Mucosa of stomach (tissue), 1 donor: ENCODE measurements at regions not wholly inside any gene's neighbourhood (a gene's known extent, or its start where the extent isn't known, plus 50 kb on each side); places are given as distances from the start of the nearest gene placed in this dataset.
"Not testable (repeated sequence)": the region's sequence is repeated elsewhere in the genome, so short reads cannot be mapped to it uniquely, and the experiment has no call there.

Source experiments
- H3K27me3 ChIP-seq: one replicate; pipeline ENCODE4 v1.7.0; 2013; ENCODE audit warnings: mild to moderate bottlenecking, low read length; ENCODE audit not compliant: control insufficient read depth, insufficient read depth
- H3K36me3 ChIP-seq: one replicate; pipeline ENCODE4 v1.7.0; 2013; ENCODE audit warnings: low read length; ENCODE audit not compliant: control insufficient read depth, insufficient read depth
- H3K4me1 ChIP-seq: one replicate; pipeline ENCODE4 v1.7.0; 2013; ENCODE audit warnings: mild to moderate bottlenecking, low read length; ENCODE audit not compliant: control insufficient read depth, insufficient read depth
- H3K4me3 ChIP-seq: one replicate; pipeline ENCODE4 v1.7.0; 2013; ENCODE audit warnings: low read length
- H3K9ac ChIP-seq: one replicate; pipeline ENCODE4 v1.7.0; 2013; ENCODE audit warnings: mild to moderate bottlenecking, low read length, moderate library complexity
- H3K9me3 ChIP-seq: one replicate; pipeline ENCODE4 v1.7.0; 2013; ENCODE audit warnings: mild to moderate bottlenecking, low read length, moderate library complexity; ENCODE audit not compliant: control insufficient read depth
- donor health status: Pancreatic carcinoma.

DNA sequence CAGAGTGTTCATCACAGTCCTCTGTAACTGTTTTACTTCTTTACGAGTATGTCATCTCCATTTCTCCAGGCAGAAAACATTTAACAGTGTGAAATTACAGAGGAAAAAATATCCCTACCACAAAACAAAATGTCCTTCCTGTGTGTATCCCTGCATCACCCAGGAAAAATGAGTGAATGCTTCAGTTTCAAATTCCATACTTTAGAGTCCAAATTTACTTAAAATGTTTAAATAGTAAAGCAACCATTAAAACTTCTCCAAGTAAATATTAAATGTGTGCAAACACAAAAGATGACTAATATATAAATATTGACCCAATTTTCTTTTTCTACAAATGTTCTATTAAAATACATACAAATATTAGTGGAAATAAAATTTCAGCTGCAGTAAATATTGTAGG is 1016.6 kb upstream of the PCDH20 start:
- Histone ChIP-seq H3K27me3 (no peaks in the 10 kb centered on the region), H3K4me1 (no peaks in the 10 kb centered on the region), H3K9me3 (no peaks in the 10 kb centered on the region), H3K4me3 (no peak overlapping the region), H3K36me3 (no peaks in the 10 kb centered on the region), H3K9ac (no peak overlapping the region)

DNA sequence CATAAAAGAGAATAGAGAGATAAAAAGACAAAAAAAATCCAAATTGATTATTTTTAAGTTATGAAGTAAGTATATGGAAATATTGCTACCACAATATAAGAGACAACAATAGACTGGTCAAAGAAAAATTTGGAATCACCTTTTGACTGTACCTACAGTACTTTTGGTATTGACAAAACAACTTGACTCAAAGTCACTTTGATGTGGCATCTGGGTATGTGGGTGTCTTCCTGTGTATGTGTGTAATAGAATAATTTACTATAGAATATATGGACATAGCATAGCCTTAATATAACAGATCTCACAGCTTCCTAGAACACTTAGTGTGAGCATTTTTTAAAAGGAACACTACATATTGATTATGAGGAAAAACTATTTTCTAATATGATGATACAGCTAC is 1016.2 kb upstream of the PCDH20 start:
- H3K9me3 ChIP-seq = no peaks in the 10 kb centered on the region
- no peaks in the 10 kb centered on the region for H3K27me3 ChIP-seq
- no peak overlapping the region for H3K4me3 ChIP-seq
- no peak overlapping the region for H3K9ac ChIP-seq
- no peaks in the 10 kb centered on the region for H3K36me3 ChIP-seq
- H3K4me1 ChIP-seq = no peaks in the 10 kb centered on the region

DNA sequence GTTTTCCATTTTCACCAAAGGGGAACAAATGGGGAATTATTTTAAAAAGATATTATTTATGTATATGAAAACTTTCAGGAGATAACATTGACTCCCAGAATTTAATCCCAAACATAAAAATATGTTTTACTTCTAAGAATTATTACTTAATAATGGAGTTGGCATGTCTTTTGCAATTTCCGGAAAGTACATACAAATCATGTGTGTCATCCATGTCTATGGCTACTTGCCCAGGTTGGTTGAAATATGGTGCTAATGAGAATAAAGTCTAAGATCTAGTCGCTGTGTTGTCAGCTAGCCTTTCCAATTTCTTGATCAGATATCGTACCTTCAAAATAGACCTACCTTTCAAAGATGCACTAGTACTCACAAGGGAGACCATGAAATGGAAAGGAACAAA is 1003.2 kb upstream of the PCDH20 start:
- H3K27me3 ChIP-seq = no peaks in the 10 kb centered on the region
- H3K4me3 ChIP-seq = no peak overlapping the region
- no peaks in the 10 kb centered on the region for H3K4me1 ChIP-seq
- no peak overlapping the region for H3K9ac ChIP-seq
- H3K9me3 ChIP-seq = no peaks in the 10 kb centered on the region
- no peaks in the 10 kb centered on the region for H3K36me3 ChIP-seq

DNA sequence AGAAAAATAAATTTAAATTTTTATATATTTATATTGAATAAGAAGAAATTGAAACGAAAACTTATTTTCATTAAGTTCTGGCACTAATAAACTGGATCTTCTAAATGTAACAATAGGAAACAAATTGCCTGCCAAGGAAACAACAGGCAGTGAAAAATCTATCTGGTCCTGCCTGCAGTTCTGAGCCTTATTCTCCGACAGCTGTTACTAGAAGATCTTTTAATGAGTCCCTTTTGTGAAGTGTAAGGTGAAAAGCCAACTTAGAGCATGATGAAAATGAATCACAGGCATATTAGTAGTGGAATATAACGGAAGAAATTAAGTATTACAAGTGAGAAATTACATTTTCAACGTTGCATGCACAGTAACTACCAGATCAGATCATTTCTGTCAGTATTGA is 1002.7 kb upstream of the PCDH20 start:
- H3K36me3 ChIP-seq = no peaks in the 10 kb centered on the region

DNA sequence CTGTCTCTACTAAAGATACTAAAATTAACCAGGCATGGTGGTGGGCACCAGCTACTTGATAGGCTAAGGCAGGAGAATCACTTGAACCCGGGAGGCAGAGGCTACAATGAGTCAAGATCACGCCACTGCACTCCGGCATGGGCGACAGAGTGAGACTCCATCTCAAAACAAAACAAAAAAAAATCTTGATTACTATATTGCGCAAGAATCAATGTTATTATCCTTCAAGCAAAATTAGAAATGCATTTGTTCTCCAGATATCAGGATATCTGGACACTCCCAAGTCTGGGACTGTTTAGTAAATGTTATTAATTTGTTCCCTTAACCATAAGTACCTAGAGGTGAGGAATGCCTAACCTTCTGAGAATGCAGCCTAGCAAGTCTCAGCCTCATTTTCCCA is 992.2 kb upstream of the PCDH20 start:
- Histone ChIP-seq H3K4me3 (no peak overlapping the region), H3K27me3 (no peaks in the 10 kb centered on the region), H3K4me1 (no peaks in the 10 kb centered on the region), H3K36me3 (no peaks in the 10 kb centered on the region), H3K9ac (no peak overlapping the region), H3K9me3 (no peaks in the 10 kb centered on the region)

More for the DNA sequence above, 1002.7 kb upstream of the PCDH20 start:
- no peaks in the 10 kb centered on the region for H3K4me1 ChIP-seq
- no peak overlapping the region for H3K9ac ChIP-seq
- H3K27me3 ChIP-seq = no peaks in the 10 kb centered on the region
- H3K9me3 ChIP-seq = no peaks in the 10 kb centered on the region
- no peak overlapping the region for H3K4me3 ChIP-seq

DNA sequence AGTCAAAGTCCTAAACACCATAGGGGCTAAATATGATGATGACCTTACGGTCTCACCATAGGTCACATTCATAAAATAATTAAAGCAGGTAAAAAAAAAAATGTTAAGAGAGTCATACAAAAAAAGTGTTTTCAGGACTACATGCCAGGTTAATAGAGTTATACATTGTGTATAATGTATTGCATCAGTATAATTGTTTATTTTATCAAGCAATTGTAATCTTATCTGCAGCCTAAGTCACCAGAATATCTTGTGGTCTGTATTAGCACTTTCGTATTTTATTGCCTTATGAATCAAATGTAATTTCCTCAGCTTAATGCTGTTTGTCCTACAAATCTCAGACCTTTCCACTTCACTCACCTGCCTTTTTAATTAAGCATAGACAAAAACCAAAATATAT is 972.9 kb upstream of the PCDH20 start:
- Histone ChIP-seq H3K36me3 (no peaks in the 10 kb centered on the region), H3K9me3 (no peaks in the 10 kb centered on the region), H3K4me3 (no peak overlapping the region), H3K27me3 (no peaks in the 10 kb centered on the region), H3K4me1 (no peaks in the 10 kb centered on the region), H3K9ac (no peak overlapping the region)

DNA sequence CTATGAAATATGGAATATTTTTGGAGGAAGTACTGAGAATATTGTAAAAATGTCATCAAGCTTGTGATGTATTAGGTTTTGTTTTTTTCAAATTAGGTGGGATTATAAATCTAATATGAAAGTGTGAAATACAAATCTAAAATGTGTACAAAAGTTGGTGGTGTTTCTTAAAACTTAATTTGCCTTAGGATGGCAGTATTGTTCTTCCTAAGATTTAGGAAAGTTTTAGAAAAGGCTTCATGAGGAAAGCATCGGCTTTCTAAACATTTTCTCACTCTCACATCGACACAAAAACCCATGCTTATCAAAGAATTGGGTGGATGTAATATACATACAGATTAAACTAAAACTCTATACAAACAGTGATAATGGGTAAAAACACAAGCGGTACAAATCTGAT is 972.0 kb upstream of the PCDH20 start:
- H3K4me3 ChIP-seq = no peak overlapping the region
- no peaks in the 10 kb centered on the region for H3K9me3 ChIP-seq
- no peak overlapping the region for H3K9ac ChIP-seq
- H3K36me3 ChIP-seq = no peaks in the 10 kb centered on the region
- no peaks in the 10 kb centered on the region for H3K27me3 ChIP-seq
- no peaks in the 10 kb centered on the region for H3K4me1 ChIP-seq

DNA sequence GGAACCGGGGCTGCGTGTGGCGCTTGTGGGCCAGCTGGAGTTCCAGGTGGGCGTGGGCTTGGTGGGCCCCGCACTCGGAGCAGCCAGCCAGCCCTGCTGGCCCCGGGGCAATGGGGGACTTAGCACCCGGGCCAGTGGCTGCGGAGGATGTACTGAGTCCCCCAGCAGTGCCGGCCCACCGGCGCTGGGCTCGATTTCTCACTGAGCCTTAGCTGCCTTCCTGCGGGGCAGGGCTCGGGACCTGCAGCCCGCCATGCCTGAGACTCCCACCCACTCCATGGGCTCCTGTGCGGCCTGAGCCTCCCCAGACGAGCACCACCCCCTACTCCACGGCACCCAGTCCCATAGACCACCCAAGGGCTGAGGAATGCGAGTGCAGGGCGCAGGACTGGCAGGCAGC is 963.6 kb upstream of the PCDH20 start:
- not testable (repeated sequence) for H3K36me3 ChIP-seq, H3K4me1 ChIP-seq, H3K9me3 ChIP-seq

DNA sequence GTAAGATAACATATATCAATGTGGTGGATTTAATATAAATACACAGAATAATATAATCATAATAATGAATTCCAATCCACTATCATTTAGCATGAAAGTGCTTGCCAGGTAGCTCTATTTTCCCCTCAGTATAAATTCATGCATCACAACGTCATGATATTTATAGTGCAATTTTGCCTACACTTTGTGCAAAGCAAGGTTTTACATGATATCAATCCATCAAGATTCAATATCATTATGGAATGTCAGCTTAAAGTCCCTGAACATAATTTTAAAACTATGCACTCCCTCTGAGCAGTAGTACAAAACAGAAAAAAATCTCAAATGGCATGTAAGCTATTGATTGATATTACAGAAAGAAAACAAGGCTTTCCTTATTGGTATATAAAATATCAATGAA is 962.2 kb upstream of the PCDH20 start:
- no peaks in the 10 kb centered on the region for H3K36me3 ChIP-seq

More for the DNA sequence above, 963.6 kb upstream of the PCDH20 start:
- H3K4me3 ChIP-seq, H3K9ac ChIP-seq, H3K27me3 ChIP-seq: not testable (repeated sequence)

DNA sequence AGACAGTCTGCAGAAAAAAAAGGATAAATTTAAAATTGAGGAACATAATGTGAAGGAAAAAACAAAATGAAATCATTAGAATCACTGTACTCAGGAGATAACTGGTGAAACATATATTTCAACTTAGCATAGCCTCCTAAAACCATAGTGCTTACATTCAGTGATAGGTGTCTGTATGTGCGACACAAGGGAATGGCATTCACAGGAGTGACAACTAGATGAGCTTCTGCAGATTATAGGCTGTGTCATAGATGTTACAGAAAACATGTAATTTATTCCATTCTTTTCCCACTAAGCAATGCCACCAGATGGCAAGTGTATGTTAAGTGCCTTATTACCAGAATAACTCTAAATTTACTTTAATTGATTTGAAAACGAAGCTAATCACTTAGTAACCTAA is 960.0 kb upstream of the PCDH20 start:
- Histone ChIP-seq H3K9ac (no peak overlapping the region), H3K9me3 (no peaks in the 10 kb centered on the region), H3K4me3 (no peak overlapping the region), H3K27me3 (no peaks in the 10 kb centered on the region), H3K4me1 (peaks cover 11% of the 10 kb centered on the region), H3K36me3 (no peaks in the 10 kb centered on the region)

More for the DNA sequence above, 962.2 kb upstream of the PCDH20 start:
- no peak overlapping the region for H3K9ac ChIP-seq
- H3K9me3 ChIP-seq = no peaks in the 10 kb centered on the region
- H3K4me3 ChIP-seq = no peak overlapping the region
- no peaks in the 10 kb centered on the region for H3K27me3 ChIP-seq
- H3K4me1 ChIP-seq = no peaks in the 10 kb centered on the region

DNA sequence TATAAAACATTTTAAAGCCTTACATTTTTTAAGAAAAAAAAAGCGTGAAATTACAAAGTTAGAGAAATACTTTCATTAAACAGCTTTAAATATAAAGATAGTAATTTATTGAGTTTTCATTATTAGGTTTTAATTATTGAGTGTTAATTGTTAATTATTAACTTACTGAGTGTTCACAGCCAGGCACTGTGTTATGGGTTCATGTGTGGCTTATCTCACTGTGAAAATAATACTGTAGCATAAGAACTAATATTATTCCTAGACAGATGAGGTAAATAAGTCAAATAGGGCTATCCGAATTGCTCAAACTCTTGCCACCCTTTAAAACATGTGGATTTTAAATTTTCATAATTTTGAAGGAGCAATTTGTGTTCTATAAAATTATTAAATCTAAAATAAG is 956.1 kb upstream of the PCDH20 start:
- no peaks in the 10 kb centered on the region for H3K27me3 ChIP-seq
- no peak overlapping the region for H3K9ac ChIP-seq
- H3K4me3 ChIP-seq = no peak overlapping the region
- no peaks in the 10 kb centered on the region for H3K36me3 ChIP-seq
- no peaks in the 10 kb centered on the region for H3K9me3 ChIP-seq
- H3K4me1 ChIP-seq = peaks cover 11% of the 10 kb centered on the region

DNA sequence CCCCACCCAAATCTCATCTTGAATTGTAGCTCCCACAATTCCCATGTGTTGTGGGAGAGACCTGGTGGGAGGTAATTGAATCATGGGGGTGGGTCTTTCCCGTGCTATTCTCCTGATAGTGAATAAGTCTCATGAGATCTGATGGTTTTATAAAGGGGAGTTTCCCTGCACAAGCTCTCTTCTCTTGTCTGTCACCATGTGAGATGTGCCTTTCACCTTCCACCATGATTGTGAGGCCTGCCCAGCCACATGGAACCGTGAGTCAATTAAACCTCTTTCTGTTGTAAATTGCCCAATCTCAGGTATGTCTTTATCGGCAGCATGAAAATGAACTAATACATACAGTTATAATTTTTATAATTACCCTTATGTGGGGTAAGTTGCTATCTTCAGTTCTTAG is 952.3 kb upstream of the PCDH20 start:
- H3K9me3 ChIP-seq, H3K4me3 ChIP-seq, H3K9ac ChIP-seq, H3K36me3 ChIP-seq, H3K27me3 ChIP-seq: not testable (repeated sequence)
- H3K4me1 ChIP-seq = peaks cover 11% of the 10 kb centered on the region

DNA sequence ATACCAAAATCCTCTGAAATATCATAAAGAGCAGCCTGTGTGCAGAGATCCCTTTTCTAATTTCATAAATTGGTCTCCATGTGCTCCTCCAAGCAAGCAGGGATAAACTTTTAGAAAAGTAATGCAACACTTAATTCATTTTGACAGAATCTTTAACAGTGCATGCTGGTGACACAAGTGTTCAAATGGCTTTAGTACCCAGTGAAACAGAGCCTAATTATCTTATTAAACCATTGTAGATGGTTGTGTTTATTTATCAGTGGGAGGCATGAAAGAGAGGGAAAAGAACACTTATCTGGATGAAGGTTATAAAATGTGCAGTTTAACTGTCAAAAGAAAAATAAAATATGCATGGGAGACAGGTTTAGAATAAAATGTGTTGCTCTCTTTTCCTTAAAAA is 945.0 kb upstream of the PCDH20 start:
- no peaks in the 10 kb centered on the region for H3K36me3 ChIP-seq
- H3K9ac ChIP-seq = no peak overlapping the region
- H3K9me3 ChIP-seq = no peaks in the 10 kb centered on the region
- H3K27me3 ChIP-seq = no peaks in the 10 kb centered on the region
- no peak overlapping the region for H3K4me3 ChIP-seq
- no peaks in the 10 kb centered on the region for H3K4me1 ChIP-seq
